ENCODE measurements at regions not wholly inside any gene's neighbourhood (a gene's known extent, or its start where the extent isn't known, plus 50 kb on each side); places are given as distances from the start of the nearest gene placed in this dataset.
"Not testable (repeated sequence)": the region's sequence is repeated elsewhere in the genome, so short reads cannot be mapped to it uniquely, and the experiment has no call there.

DNA sequence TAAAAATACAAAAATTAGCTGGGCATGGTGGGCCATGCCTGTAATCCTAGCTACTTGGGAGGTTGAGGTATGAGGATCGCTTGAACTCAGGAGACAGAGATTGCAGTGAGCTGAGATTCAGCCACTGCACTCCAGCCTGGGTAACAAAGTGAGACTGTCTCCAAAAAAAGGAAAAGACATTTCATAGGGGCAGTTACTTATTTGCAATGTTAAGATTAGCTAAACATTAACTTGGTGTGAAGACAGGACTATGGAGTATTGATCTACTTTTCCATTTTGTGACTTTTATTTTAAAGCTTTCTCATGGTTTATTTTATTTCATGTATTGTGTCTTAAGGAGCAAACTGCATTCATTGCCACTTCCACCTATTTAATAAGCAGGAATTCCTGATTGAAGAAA lies 153.0 kb downstream of the UTRN start:
- TF ChIP-seq CTCF (IDR thresholded peaks at IDR 0.05): no peak
- Histone ChIP-seq H3K27me3 (no peaks in the 10 kb centered on the region), H3K4me1 (no peaks in the 10 kb centered on the region), H3K9me3 (no peaks in the 10 kb centered on the region), H3K36me3 (peaks cover 12% of the 10 kb centered on the region), H3K27ac (no peak overlapping the region), H3K4me3 (no peak overlapping the region), H3K9ac (ENCODE audit: low read depth in 2 of 2, low read length in 2 of 2) (no peak overlapping the region)
- DNase-seq: no peak
- intact Hi-C loops (cut with DNase I): no loop called here

DNA sequence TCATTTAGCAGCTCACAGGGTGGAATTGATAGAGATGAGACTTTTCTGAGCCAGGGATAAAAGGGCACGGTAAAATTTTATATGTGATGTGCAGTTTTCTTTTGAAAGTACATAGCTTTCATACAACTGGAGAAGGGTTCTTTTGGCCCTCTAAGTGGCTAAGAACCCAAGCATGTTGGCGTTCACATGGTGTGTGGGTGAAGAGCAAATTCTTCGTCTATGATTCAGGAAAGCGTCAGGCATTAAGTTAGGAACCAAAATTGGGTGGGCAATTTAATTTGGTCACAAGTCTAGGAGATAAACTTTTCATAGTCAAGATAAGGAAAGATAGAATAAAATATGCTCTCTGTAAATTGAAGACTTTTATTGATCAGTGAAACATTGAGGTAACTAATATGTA lies 153.9 kb downstream of the UTRN start:
- no peak overlapping the region for H3K4me3 ChIP-seq
- no peaks in the 10 kb centered on the region for H3K27me3 ChIP-seq
- DNase-seq: no peak
- H3K9me3 ChIP-seq: no peaks in the 10 kb centered on the region
- no peak overlapping the region for H3K27ac ChIP-seq
- H3K36me3 ChIP-seq: peaks cover 12% of the 10 kb centered on the region
- intact Hi-C loops (cut with DNase I): no loop called here
- no peaks in the 10 kb centered on the region for H3K4me1 ChIP-seq
- no peak overlapping the region for H3K9ac ChIP-seq (ENCODE audit: low read depth in 2 of 2, low read length in 2 of 2)
- no peak for TF ChIP-seq CTCF (IDR thresholded peaks at IDR 0.05)

GRCh38 chr6:144441801-144442200 lies 156.7 kb downstream of the UTRN start:
- H3K27ac ChIP-seq; DNase-seq; H3K4me3 ChIP-seq; H3K9ac ChIP-seq (ENCODE audit: low read depth in 2 of 2, low read length in 2 of 2); H3K9me3 ChIP-seq; intact Hi-C loops (cut with DNase I); H3K4me1 ChIP-seq; H3K27me3 ChIP-seq: not testable (repeated sequence)
- H3K36me3 ChIP-seq: peaks cover 12% of the 10 kb centered on the region

DNA sequence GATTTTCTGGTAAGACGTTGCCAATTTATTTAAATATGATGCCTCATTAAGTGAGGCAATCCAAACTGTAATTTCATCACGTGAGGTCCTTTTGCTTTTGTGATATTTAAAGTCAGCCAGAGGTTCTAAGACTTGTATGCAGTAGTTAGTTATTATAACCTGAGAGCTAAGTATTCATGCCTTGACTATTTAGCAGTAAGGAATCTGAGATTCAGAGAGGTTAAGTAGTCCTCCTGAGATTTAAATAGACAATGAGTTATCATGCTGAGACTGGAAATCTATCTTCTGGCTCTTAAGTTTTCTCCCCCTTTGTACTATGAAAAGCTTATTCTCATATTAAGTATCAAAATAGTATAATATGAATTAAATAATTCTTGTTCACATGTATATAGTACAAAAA lies 158.0 kb downstream of the UTRN start:
- Histone ChIP-seq H3K27me3 (no peaks in the 10 kb centered on the region), H3K4me1 (no peaks in the 10 kb centered on the region), H3K9me3 (no peaks in the 10 kb centered on the region), H3K4me3 (no peak overlapping the region), H3K36me3 (peaks cover 12% of the 10 kb centered on the region), H3K27ac (no peak overlapping the region), H3K9ac (ENCODE audit: low read depth in 2 of 2, low read length in 2 of 2) (no peak overlapping the region)
- no peak for TF ChIP-seq CTCF (IDR thresholded peaks at IDR 0.05)
- intact Hi-C loops (cut with DNase I): no loop called here
- no peak for DNase-seq

- Histone ChIP-seq H3K4me1 (no peaks in the 10 kb centered on the region), H3K9ac (ENCODE audit: low read depth in 2 of 2, low read length in 2 of 2) (no peak overlapping the region), H3K36me3 (no peaks in the 10 kb centered on the region), H3K27ac (no peak overlapping the region), H3K9me3 (no peaks in the 10 kb centered on the region), H3K4me3 (no peak overlapping the region), H3K27me3 (no peaks in the 10 kb centered on the region)
- TF ChIP-seq CTCF (IDR thresholded peaks at IDR 0.05): no peak
- no peak for DNase-seq
- intact Hi-C loops (cut with DNase I): no loop called here
Observed at GRCh38 chr6:144447472-144447871, 162.3 kb downstream of the UTRN start.

DNA sequence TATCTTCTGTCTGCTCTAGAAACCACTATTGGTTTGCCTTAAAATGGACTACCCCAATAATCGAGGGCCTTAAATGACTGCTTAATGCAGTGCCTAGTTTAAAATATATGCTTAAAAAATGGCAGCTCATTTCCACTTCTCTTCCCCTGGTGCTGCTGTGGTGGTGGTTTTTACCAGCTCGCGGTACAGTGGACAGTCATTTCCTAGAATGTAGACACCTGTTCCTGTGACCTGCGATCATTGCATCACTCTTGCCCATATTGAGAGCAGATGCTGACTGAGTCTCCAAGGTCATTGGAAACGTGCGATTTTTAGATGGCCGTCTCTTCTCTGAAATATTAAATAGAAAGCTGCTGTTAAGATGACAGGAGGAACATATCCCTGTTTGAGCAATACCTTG lies 164.1 kb downstream of the UTRN start:
- H3K9me3 ChIP-seq: no peaks in the 10 kb centered on the region
- no peaks in the 10 kb centered on the region for H3K27me3 ChIP-seq
- TF ChIP-seq CTCF (IDR thresholded peaks at IDR 0.05): no peak
- DNase-seq: no peak
- H3K36me3 ChIP-seq: no peaks in the 10 kb centered on the region
- intact Hi-C loops (cut with DNase I): no loop called here
- no peak overlapping the region for H3K4me3 ChIP-seq
- no peak overlapping the region for H3K27ac ChIP-seq
- H3K4me1 ChIP-seq: no peaks in the 10 kb centered on the region
- no peak overlapping the region for H3K9ac ChIP-seq (ENCODE audit: low read depth in 2 of 2, low read length in 2 of 2)
